ENCODE measurements at regions not wholly inside any gene's neighbourhood (a gene's known extent, or its start where the extent isn't known, plus 50 kb on each side); places are given as distances from the start of the nearest gene placed in this dataset.
"Not testable (repeated sequence)": the region's sequence is repeated elsewhere in the genome, so short reads cannot be mapped to it uniquely, and the experiment has no call there.

- no peak overlapping the region for H3K4me3 ChIP-seq (ENCODE audit: low read depth, low read length)
- no peak for DNase-seq (ENCODE audit: low read depth)
- no peak for TF ChIP-seq CTCF (IDR thresholded peaks at IDR 0.05; ENCODE audit: low read depth, low read length, missing control alignments)
These were observed 70.0 kb upstream of the MAP4K4 start for GRCh38 chr2:101627285-101628029.

GRCh38 chr2:101625814-101626213 lies 71.7 kb upstream of the MAP4K4 start:
- DNase-seq (ENCODE audit: low read depth) = not testable (repeated sequence)

GRCh38 chr2:101625387-101625786 lies 72.1 kb upstream of the MAP4K4 start:
- no peak overlapping the region for H3K4me3 ChIP-seq (ENCODE audit: low read depth, low read length)
- DNase-seq (ENCODE audit: low read depth) = no peak
- TF ChIP-seq CTCF (IDR thresholded peaks at IDR 0.05; ENCODE audit: low read depth, low read length, missing control alignments) = no peak

More at GRCh38 chr2:101625814-101626213, 71.7 kb upstream of the MAP4K4 start:
- H3K4me3 ChIP-seq (ENCODE audit: low read depth, low read length) = not testable (repeated sequence)

- no peak overlapping the region for H3K4me3 ChIP-seq (ENCODE audit: low read depth, low read length)
- no peak for DNase-seq (ENCODE audit: low read depth)
- TF ChIP-seq CTCF (IDR thresholded peaks at IDR 0.05; ENCODE audit: low read depth, low read length, missing control alignments) = no peak
These were observed 72.7 kb upstream of the MAP4K4 start for GRCh38 chr2:101624706-101625332.

GRCh38 chr2:101623031-101623521 lies 74.4 kb upstream of the MAP4K4 start:
- no peak overlapping the region; the same call in 1 of the 2 replicates for H3K4me3 ChIP-seq (ENCODE audit: low read depth, low read length)
- peak; percentile 62 for DNase-seq (ENCODE audit: low read depth)
- no peak for TF ChIP-seq CTCF (IDR thresholded peaks at IDR 0.05; ENCODE audit: low read depth, low read length, missing control alignments)

- TF ChIP-seq CTCF (IDR thresholded peaks at IDR 0.05; ENCODE audit: low read depth, low read length, missing control alignments) = no peak
- peak; percentile 78 for DNase-seq (ENCODE audit: low read depth)
- peak overlapping the region; percentile 33 for H3K4me3 ChIP-seq (ENCODE audit: low read depth, low read length)
These were observed 75.1 kb upstream of the MAP4K4 start for GRCh38 chr2:101622210-101623030.

GRCh38 chr2:101619191-101619591 lies 78.3 kb upstream of the MAP4K4 start:
- no peak for TF ChIP-seq CTCF (IDR thresholded peaks at IDR 0.05; ENCODE audit: low read depth, low read length, missing control alignments)
- H3K4me3 ChIP-seq (ENCODE audit: low read depth, low read length) = no peak overlapping the region
- DNase-seq (ENCODE audit: low read depth) = no peak

Measured in GM12864 (cell line).